NB4 (cell line): ENCODE measurements at regions not wholly inside any gene's neighbourhood (a gene's known extent, or its start where the extent isn't known, plus 50 kb on each side); places are given as distances from the start of the nearest gene placed in this dataset.

Source experiments
- DNase-seq: peaks from one replicate; pipeline ENCODE4 v3.0.0; 2010; ENCODE audit warnings: low read depth
- H3K4me3 ChIP-seq: one replicate; pipeline ENCODE4 v1.5.1; 2011; ENCODE audit warnings: mild to moderate bottlenecking, low read depth, low read length, moderate library complexity
- CTCF ChIP-seq: IDR thresholded peaks from one replicate; pipeline ENCODE4 v1.5.1; 2012; ENCODE audit warnings: low read depth, low read length
- MAX ChIP-seq: IDR thresholded peaks from 2 replicates; pipeline ENCODE4 v1.6.1; 2011; ENCODE audit warnings: low read depth, low read length
- MYC ChIP-seq: IDR thresholded peaks from 2 replicates; pipeline ENCODE4 v1.6.1; 2011; ENCODE audit warnings: low read depth, low read length
- POLR2A ChIP-seq: IDR thresholded peaks from 2 replicates; pipeline ENCODE4 v1.6.1; 2011; ENCODE audit warnings: mild to moderate bottlenecking; ENCODE audit not compliant: insufficient read length; ENCODE audit errors: extremely low read depth

- TF ChIP-seq CTCF (no peak), MAX (no peak), MYC (no peak), POLR2A (no peak)
- DNase-seq: no peak
These were observed 260.9 kb downstream of the MREG start for GRCh38 chr2:215752436-215752835.

GRCh38 chr2:215751911-215752272, 261.5 kb downstream of the MREG start:
- TF ChIP-seq MYC (no peak), CTCF (no peak), POLR2A (no peak), MAX (no peak)
- DNase-seq: no peak
- H3K4me3 ChIP-seq: no peak overlapping the region

More at GRCh38 chr2:215752436-215752835, 260.9 kb downstream of the MREG start:
- no peak overlapping the region for H3K4me3 ChIP-seq

GRCh38 chr2:215751200-215751910, 262.0 kb downstream of the MREG start:
- no peak overlapping the region for H3K4me3 ChIP-seq
- DNase-seq: no peak
- no peak for TF ChIP-seq POLR2A

GRCh38 chr2:215750763-215751162, 262.6 kb downstream of the MREG start:
- TF ChIP-seq MYC: no peak
- TF ChIP-seq MAX: no peak
- no peak for TF ChIP-seq CTCF
- no peak for TF ChIP-seq POLR2A
- H3K4me3 ChIP-seq: no peak overlapping the region
- no peak for DNase-seq

- DNase-seq: no peak
- no peak overlapping the region for H3K4me3 ChIP-seq
- TF ChIP-seq MAX (no peak), CTCF (no peak), MYC (no peak), POLR2A (no peak)
These were observed 264.0 kb downstream of the MREG start for GRCh38 chr2:215749092-215749957.

- TF ChIP-seq MYC: no peak
- TF ChIP-seq POLR2A: no peak
- no peak for TF ChIP-seq CTCF
- no peak for TF ChIP-seq MAX
- DNase-seq: no peak
These were observed 264.9 kb downstream of the MREG start for GRCh38 chr2:215748446-215748845.

More at GRCh38 chr2:215748446-215748845, 264.9 kb downstream of the MREG start:
- no peak overlapping the region for H3K4me3 ChIP-seq
